HL-60 (cell line): ENCODE measurements at regions not wholly inside any gene's neighbourhood (a gene's known extent, or its start where the extent isn't known, plus 50 kb on each side); places are given as distances from the start of the nearest gene placed in this dataset.
"Not testable (repeated sequence)": the region's sequence is repeated elsewhere in the genome, so short reads cannot be mapped to it uniquely, and the experiment has no call there.

ENCODE experiments used
- POLR2AphosphoS5 ChIP-seq: IDR thresholded peaks from 2 replicates; pipeline ENCODE4 v1.6.1; 2012; ENCODE audit warnings: low read depth
- TF ChIP-seq, protein P1 (sequence below): IDR thresholded peaks from one replicate; pipeline ENCODE4 v1.5.1; 2011; ENCODE audit warnings: low read length, control low read depth, inconsistent platforms; ENCODE audit not compliant: insufficient read depth

DNA sequence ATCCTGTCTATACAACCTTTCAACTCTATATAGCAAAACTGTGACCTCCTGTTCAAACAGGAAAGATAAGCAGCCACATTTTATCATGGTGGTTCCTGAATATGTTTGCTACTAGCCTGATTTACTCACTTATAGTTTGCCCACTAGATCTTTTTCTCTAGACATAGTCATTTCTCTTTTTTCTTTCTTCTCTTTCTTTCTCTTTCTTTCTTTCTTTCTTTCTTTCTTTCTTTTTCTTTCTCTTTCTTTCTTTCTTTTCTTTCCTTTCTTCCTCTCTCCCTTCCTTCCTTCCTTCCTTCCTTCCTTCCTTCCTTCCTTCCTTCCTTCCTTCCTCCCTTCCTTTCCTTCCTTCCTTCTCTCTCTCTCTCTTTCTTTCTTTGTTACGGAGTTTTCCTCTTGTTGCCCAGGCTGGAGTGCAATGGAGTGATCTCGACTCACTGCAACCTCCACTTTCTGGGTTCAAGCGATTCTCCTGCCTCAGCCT, 142.0 kb upstream of the TBL1XR1 start:
- TF ChIP-seq, protein P1, sequence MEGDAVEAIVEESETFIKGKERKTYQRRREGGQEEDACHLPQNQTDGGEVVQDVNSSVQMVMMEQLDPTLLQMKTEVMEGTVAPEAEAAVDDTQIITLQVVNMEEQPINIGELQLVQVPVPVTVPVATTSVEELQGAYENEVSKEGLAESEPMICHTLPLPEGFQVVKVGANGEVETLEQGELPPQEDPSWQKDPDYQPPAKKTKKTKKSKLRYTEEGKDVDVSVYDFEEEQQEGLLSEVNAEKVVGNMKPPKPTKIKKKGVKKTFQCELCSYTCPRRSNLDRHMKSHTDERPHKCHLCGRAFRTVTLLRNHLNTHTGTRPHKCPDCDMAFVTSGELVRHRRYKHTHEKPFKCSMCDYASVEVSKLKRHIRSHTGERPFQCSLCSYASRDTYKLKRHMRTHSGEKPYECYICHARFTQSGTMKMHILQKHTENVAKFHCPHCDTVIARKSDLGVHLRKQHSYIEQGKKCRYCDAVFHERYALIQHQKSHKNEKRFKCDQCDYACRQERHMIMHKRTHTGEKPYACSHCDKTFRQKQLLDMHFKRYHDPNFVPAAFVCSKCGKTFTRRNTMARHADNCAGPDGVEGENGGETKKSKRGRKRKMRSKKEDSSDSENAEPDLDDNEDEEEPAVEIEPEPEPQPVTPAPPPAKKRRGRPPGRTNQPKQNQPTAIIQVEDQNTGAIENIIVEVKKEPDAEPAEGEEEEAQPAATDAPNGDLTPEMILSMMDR = not testable (repeated sequence)
- not testable (repeated sequence) for TF ChIP-seq POLR2AphosphoS5
